ENCODE measurements at regions not wholly inside any gene's neighbourhood (a gene's known extent, or its start where the extent isn't known, plus 50 kb on each side); places are given as distances from the start of the nearest gene placed in this dataset.

GRCh38 chr6:169869301-169869700, 117.9 kb downstream of the ERMARD start:
- Mint-ChIP-seq H3K36me3 (ENCODE audit: low read depth, unreplicated experiment) (no peaks in the 10 kb centered on the region), H3K9me3 (ENCODE audit: unreplicated experiment) (no peaks in the 10 kb centered on the region), H3K4me1 (ENCODE audit: low read depth, unreplicated experiment) (no peaks in the 10 kb centered on the region), H3K27me3 (ENCODE audit: low read depth, unreplicated experiment) (peaks cover 25% of the 10 kb centered on the region), H3K4me3 (ENCODE audit: unreplicated experiment) (no peak overlapping the region), H3K27ac (ENCODE audit: unreplicated experiment) (no peak overlapping the region)
- no peak overlapping the region for H3K9ac ChIP-seq (ENCODE audit: low read length)
- no peaks in the 10 kb centered on the region for H3K36me3 ChIP-seq (ENCODE audit: insufficient read depth, low read length)
- no peaks in the 10 kb centered on the region for H3K79me2 ChIP-seq (ENCODE audit: insufficient read depth, low read length)
- no peak overlapping the region for H2AFZ ChIP-seq (ENCODE audit: low read depth, low read length)
- H3K4me2 ChIP-seq (ENCODE audit: low read length) = no peak overlapping the region
- no peaks in the 10 kb centered on the region for H3K4me1 ChIP-seq (ENCODE audit: insufficient read depth, low read length)
- H3K27ac ChIP-seq (ENCODE audit: low read depth, low read length) = no peak overlapping the region
- no peak overlapping the region for H3K4me3 ChIP-seq (ENCODE audit: insufficient read depth, low read depth, low read length)
- H3K27me3 ChIP-seq (ENCODE audit: insufficient read depth, low read length) = no peaks in the 10 kb centered on the region
- DNase-seq (ENCODE audit: low read depth) = no peak
- TF ChIP-seq EZH2 (IDR thresholded peaks at IDR 0.05; ENCODE audit: insufficient read depth, low read length) = no peak
- TF ChIP-seq, protein P1, sequence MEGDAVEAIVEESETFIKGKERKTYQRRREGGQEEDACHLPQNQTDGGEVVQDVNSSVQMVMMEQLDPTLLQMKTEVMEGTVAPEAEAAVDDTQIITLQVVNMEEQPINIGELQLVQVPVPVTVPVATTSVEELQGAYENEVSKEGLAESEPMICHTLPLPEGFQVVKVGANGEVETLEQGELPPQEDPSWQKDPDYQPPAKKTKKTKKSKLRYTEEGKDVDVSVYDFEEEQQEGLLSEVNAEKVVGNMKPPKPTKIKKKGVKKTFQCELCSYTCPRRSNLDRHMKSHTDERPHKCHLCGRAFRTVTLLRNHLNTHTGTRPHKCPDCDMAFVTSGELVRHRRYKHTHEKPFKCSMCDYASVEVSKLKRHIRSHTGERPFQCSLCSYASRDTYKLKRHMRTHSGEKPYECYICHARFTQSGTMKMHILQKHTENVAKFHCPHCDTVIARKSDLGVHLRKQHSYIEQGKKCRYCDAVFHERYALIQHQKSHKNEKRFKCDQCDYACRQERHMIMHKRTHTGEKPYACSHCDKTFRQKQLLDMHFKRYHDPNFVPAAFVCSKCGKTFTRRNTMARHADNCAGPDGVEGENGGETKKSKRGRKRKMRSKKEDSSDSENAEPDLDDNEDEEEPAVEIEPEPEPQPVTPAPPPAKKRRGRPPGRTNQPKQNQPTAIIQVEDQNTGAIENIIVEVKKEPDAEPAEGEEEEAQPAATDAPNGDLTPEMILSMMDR (IDR thresholded peaks at IDR 0.05; ENCODE audit: insufficient read depth, low read depth, low read length) = no peak
- H4K20me1 ChIP-seq (ENCODE audit: insufficient read depth, low read length) = no peaks in the 10 kb centered on the region
- H3K9me3 ChIP-seq (ENCODE audit: insufficient read depth, low read depth, low read length) = no peaks in the 10 kb centered on the region
- no peak for FAIRE-seq

DNA sequence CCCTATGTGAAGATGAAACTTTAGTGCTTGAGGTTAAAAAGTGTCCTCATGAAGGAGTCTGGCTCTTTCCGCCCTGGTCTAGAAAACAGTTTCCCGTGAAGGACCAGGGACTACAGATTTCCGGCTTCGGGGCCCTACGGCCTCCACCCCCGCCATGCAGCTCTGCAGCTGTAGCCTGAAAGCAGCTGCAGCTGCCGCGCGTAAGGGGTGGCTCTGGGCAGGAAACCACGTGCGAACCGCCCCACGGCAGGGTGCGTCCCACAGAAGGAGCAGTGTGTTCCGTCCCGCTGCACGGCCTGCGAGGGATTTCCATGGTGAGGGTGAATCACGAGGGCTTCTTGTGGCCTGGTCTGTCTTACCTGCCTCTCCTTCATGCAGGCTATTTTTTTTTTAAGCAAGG, 117.0 kb downstream of the ERMARD start:
- peaks cover 3% of the 10 kb centered on the region for H3K9me3 ChIP-seq (ENCODE audit: insufficient read depth, low read depth, low read length)
- no peak for DNase-seq (ENCODE audit: low read depth)
- H3K27me3 Mint-ChIP-seq (ENCODE audit: low read depth, unreplicated experiment) = peaks cover 25% of the 10 kb centered on the region

GRCh38 chr6:169867751-169868191, 116.3 kb downstream of the ERMARD start:
- no peaks in the 10 kb centered on the region for H4K20me1 ChIP-seq (ENCODE audit: insufficient read depth, low read length)
- no peak overlapping the region for H3K4me3 Mint-ChIP-seq (ENCODE audit: unreplicated experiment)
- H3K27ac ChIP-seq (ENCODE audit: low read depth, low read length) = no peak overlapping the region
- no peaks in the 10 kb centered on the region for H3K4me1 ChIP-seq (ENCODE audit: insufficient read depth, low read length)
- no peaks in the 10 kb centered on the region for H3K36me3 ChIP-seq (ENCODE audit: insufficient read depth, low read length)
- no peak for DNase-seq (ENCODE audit: low read depth)
- peaks cover 4% of the 10 kb centered on the region for H3K9me3 ChIP-seq (ENCODE audit: insufficient read depth, low read depth, low read length)
- H3K4me3 ChIP-seq (ENCODE audit: insufficient read depth, low read depth, low read length) = no peak overlapping the region
- H3K4me1 Mint-ChIP-seq (ENCODE audit: low read depth, unreplicated experiment) = no peaks in the 10 kb centered on the region
- no peak overlapping the region for H3K27ac Mint-ChIP-seq (ENCODE audit: unreplicated experiment)
- no peak overlapping the region for H3K4me2 ChIP-seq (ENCODE audit: low read length)
- H2AFZ ChIP-seq (ENCODE audit: low read depth, low read length) = no peak overlapping the region
- H3K36me3 Mint-ChIP-seq (ENCODE audit: low read depth, unreplicated experiment) = no peaks in the 10 kb centered on the region
- H3K9ac ChIP-seq (ENCODE audit: low read length) = no peak overlapping the region
- FAIRE-seq = no peak
- H3K27me3 Mint-ChIP-seq (ENCODE audit: low read depth, unreplicated experiment) = peaks cover 26% of the 10 kb centered on the region
- no peak for TF ChIP-seq EZH2 (IDR thresholded peaks at IDR 0.05; ENCODE audit: insufficient read depth, low read length)
- H3K9me3 Mint-ChIP-seq (ENCODE audit: unreplicated experiment) = no peaks in the 10 kb centered on the region
- H3K79me2 ChIP-seq (ENCODE audit: insufficient read depth, low read length) = no peaks in the 10 kb centered on the region
- no peaks in the 10 kb centered on the region for H3K27me3 ChIP-seq (ENCODE audit: insufficient read depth, low read length)

More for the DNA sequence above, 117.0 kb downstream of the ERMARD start:
- no peak for FAIRE-seq
- Mint-ChIP-seq H3K36me3 (ENCODE audit: low read depth, unreplicated experiment) (no peaks in the 10 kb centered on the region), H3K27ac (ENCODE audit: unreplicated experiment) (no peak overlapping the region), H3K4me3 (ENCODE audit: unreplicated experiment) (no peak overlapping the region), H3K4me1 (ENCODE audit: low read depth, unreplicated experiment) (no peaks in the 10 kb centered on the region), H3K9me3 (ENCODE audit: unreplicated experiment) (no peaks in the 10 kb centered on the region)
- H3K4me1 ChIP-seq (ENCODE audit: insufficient read depth, low read length) = no peaks in the 10 kb centered on the region
- no peak overlapping the region for H3K9ac ChIP-seq (ENCODE audit: low read length)
- no peaks in the 10 kb centered on the region for H3K36me3 ChIP-seq (ENCODE audit: insufficient read depth, low read length)
- no peak overlapping the region for H3K4me3 ChIP-seq (ENCODE audit: insufficient read depth, low read depth, low read length)
- H3K27ac ChIP-seq (ENCODE audit: low read depth, low read length) = no peak overlapping the region
- H3K4me2 ChIP-seq (ENCODE audit: low read length) = no peak overlapping the region
- no peak overlapping the region for H2AFZ ChIP-seq (ENCODE audit: low read depth, low read length)
- no peak for TF ChIP-seq EZH2 (IDR thresholded peaks at IDR 0.05; ENCODE audit: insufficient read depth, low read length)
- TF ChIP-seq, protein P1 (IDR thresholded peaks at IDR 0.05; ENCODE audit: insufficient read depth, low read depth, low read length) = no peak
- no peaks in the 10 kb centered on the region for H3K27me3 ChIP-seq (ENCODE audit: insufficient read depth, low read length)
- H3K79me2 ChIP-seq (ENCODE audit: insufficient read depth, low read length) = no peaks in the 10 kb centered on the region
- no peaks in the 10 kb centered on the region for H4K20me1 ChIP-seq (ENCODE audit: insufficient read depth, low read length)

Data from astrocyte (in vitro differentiated cells and primary cell).